Activated CD4-positive, alpha-beta T cell treated with anti-CD3 and anti-CD28 coated beads for 48 hours (primary cell): ENCODE measurements at regions not wholly inside any gene's neighbourhood (a gene's known extent, or its start where the extent isn't known, plus 50 kb on each side); places are given as distances from the start of the nearest gene placed in this dataset.

Experiments used
- DNase-seq: peaks from one replicate; pipeline ENCODE4 v3.0.0-alpha.2; 2020

- no peak for DNase-seq
Measured at GRCh38 chr2:177093371-177093770, 119.2 kb upstream of the HNRNPA3 start.

DNA sequence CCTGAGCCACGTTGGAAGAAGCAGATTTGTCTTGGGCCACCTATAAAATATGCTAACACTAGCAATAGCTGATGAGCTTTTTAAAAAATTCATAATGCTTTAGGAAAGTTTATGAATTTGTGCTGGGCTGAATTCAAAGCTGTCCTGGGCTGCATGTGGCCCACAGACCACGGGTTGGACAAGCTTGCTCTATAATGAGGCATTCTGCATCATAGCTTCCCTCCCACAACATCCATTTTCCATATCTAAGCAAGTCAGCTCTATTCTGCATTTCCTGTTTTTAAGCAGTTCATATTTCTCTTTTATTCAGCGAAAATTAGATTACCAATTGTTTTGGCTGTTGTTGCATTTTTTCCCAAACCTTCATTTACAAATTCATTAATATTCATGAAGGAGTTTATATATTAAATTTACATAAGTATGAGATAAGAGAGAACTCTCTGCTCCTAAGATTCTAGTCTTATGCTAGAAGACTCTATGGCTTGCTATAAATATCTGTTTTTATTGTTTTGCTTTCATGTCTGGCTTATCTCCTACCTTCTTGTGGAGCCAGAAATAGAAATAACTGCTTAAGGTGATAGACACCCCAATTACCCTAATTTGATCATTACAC lies 114.5 kb upstream of the HNRNPA3 start:
- DNase-seq: no peak

GRCh38 chr2:177101930-177102329 lies 110.7 kb upstream of the HNRNPA3 start:
- DNase-seq: no peak

DNA sequence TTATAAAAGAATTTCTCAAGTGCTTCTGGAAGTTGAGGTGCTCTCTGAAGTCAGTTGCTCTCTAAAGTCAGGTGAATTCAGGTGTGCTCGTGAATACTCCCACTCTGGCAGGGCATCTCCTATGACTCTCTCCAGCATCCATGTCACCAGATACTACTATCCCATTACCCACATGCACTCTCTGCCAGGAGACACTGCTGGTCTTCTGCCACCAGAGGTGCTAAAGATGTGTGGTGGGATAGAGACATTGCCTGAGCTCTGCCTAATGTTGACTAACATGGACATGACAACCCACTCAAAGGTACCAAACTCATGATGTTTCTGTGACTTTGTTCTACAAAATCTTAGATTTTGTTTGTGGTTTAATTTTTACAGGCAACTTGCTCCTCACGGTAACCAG lies 106.4 kb upstream of the HNRNPA3 start:
- no peak for DNase-seq

- no peak for DNase-seq
Measured at GRCh38 chr2:177108890-177109289, 103.7 kb upstream of the HNRNPA3 start.

GRCh38 chr2:177114712-177115111 lies 97.9 kb upstream of the HNRNPA3 start:
- no peak for DNase-seq

- DNase-seq: no peak
Measured at GRCh38 chr2:177117755-177118154, 94.8 kb upstream of the HNRNPA3 start.

DNA sequence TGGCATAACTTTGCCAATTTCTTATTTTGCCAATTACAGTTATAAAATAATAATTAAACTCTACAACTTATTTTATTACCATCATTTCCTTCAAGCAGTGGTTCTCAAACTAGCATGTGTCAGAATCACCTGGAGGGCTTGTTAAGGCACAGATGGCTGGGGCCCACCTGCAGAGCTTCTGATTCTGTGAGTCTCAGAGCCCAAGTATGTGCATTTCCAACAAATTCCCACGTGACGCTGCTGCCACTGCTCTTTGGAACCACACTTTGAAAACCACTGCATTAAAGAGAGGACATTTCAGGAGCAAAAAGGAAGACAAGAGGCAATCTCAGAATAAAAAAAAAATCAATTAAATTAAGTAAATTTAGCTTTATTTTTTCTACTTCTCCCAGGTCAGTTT lies 94.0 kb upstream of the HNRNPA3 start:
- no peak for DNase-seq

- DNase-seq: no peak
Measured at GRCh38 chr2:177119099-177119498, 93.5 kb upstream of the HNRNPA3 start.

DNA sequence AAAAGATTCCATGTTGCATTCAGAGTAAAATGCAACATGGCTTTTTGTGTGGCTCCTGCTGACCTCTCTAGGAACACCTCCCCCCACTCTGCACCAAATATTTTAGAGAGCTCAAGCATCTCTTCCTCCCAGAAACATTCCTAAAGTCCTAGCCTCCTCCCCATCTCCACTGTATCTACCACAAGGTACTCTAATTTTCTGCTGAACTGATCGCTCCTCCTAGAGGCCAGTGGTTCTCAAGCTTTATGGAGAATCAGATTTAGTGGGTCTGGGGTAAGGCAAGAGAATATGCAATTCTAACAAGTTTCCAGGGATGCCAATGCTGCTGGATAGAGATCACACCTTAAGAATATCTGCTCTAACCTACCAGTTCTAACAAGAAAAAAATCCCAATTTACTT lies 89.5 kb upstream of the HNRNPA3 start:
- DNase-seq: no peak

GRCh38 chr2:177124371-177124770 lies 88.2 kb upstream of the HNRNPA3 start:
- DNase-seq: no peak

DNA sequence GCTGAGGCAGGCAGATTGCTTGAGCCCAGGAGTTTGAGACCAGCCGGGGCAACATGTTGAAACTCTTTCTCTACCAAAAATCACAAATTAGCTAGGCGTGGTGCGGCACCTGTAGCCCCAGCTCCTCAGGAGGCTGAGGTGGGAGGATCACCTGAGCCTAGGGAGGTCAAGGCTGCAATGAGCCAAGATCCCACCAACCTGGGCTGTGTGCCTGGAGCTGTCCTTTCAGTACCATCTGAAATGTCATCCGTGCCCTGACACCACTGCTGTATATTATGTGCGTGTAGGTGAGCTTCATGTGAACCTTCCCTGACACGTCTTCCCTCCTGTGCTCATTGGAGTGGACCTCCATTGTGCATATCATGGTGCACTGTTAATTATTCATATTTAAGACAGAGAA lies 84.8 kb upstream of the HNRNPA3 start:
- DNase-seq: no peak

DNA sequence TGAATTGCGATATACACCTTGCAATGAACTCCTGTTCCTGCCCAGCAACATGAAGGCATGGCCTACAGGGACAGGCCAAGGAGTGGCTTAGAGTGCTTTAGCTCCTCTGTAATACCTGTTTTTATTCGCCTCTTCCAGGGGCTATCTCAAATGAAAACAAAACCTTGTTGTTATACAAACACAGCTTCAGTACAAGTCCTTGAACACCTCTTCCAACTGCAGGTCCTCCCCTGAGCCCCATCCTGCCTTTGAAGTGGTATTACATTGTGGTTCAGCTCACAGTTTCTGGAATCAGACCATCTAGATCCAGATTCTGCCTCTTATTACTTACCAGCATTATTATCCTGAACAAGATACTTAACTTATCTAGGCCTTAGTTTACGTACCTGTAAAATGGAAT lies 83.0 kb upstream of the HNRNPA3 start:
- no peak for DNase-seq

- no peak for DNase-seq
Measured at GRCh38 chr2:177131858-177132257, 80.7 kb upstream of the HNRNPA3 start.

DNA sequence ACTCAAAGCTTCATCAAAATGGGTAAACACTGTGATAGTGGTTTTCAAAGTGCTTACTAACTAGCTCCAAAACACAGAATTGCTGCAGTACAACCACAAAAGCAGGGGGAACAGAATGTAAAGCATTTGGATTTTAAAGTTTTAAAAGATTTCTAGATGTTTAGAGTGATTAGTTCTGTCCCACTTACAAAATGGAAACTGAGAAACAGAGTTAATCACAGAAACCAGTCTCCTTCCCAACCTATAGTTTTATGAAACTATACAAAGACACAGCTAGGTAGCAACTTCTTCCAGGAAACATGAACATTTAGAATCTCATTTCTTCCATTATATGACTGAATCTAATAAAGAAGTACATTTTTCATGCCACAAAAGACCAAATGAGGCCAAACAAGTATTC lies 73.8 kb upstream of the HNRNPA3 start:
- DNase-seq: no peak

- DNase-seq: no peak
Measured at GRCh38 chr2:177141866-177142265, 70.7 kb upstream of the HNRNPA3 start.

GRCh38 chr2:177143444-177143843 lies 69.2 kb upstream of the HNRNPA3 start:
- no peak for DNase-seq

DNA sequence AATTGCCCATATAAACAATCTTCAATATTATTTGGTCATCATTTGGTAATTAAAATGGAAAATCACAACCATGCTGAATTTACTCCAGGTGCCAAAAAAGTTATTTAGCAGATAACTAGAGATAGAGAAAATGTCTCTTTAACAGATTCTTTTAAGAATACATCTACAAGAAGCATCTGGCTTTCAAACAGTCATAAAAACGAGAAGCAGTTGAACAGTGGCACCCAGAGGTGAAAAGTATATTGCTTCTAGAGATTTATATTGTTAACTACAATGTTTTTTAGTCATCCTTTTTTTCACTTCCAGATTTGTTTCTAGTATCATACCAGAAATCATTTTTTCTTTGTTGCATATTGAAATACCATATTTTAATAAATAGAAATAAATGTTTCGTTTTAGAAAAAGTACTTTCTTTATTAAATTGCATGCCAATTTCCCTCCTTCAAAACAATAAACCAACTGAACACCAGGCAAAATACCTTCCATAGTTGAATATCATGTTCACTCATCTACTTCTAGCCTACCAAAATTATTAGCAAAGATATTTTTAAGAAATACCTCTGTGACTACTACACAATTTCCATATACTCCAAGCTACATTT lies 65.4 kb upstream of the HNRNPA3 start:
- DNase-seq: no peak

- DNase-seq: no peak
Measured at GRCh38 chr2:177147834-177148445, 64.7 kb upstream of the HNRNPA3 start.

- peak; percentile 84 for DNase-seq
Measured at GRCh38 chr2:177148477-177149154, 64.0 kb upstream of the HNRNPA3 start.

- DNase-seq: no peak
Measured at GRCh38 chr2:177149155-177149503, 63.5 kb upstream of the HNRNPA3 start.

GRCh38 chr2:177153805-177154204 lies 58.8 kb upstream of the HNRNPA3 start:
- no peak for DNase-seq

- DNase-seq: no peak
Measured at GRCh38 chr2:177154809-177155208, 57.8 kb upstream of the HNRNPA3 start.

- no peak for DNase-seq
Measured at GRCh38 chr2:177155631-177156030, 57.0 kb upstream of the HNRNPA3 start.
